Bronchial epithelial cell (primary cell): ENCODE measurements at regions not wholly inside any gene's neighbourhood (a gene's known extent, or its start where the extent isn't known, plus 50 kb on each side); places are given as distances from the start of the nearest gene placed in this dataset.

Experiments
- DNase-seq: peaks from one replicate; pipeline ENCODE4 v3.0.0-alpha.2; 2010; ENCODE audit warnings: low read depth
- FAIRE-seq: peaks from 2 replicates; lab custom pipeline; 2011; peaks lifted over from hg19 to GRCh38; lab: Jason Lieb, UNC
- H3K27me3 ChIP-seq: 2 replicates; pipeline ENCODE4 v1.5.1; 2011; ENCODE audit warnings: low read length; ENCODE audit not compliant: control insufficient read depth, insufficient read depth
- H3K36me3 ChIP-seq: 2 replicates; pipeline ENCODE4 v1.5.1; 2011; ENCODE audit warnings: low read length; ENCODE audit not compliant: control insufficient read depth, insufficient read depth
- H3K4me3 ChIP-seq: 2 replicates; pipeline ENCODE4 v1.5.1; 2011; ENCODE audit warnings: mild to moderate bottlenecking, low read depth, low read length, control low read depth
- TF ChIP-seq, protein P1 (sequence below): IDR thresholded peaks from 2 replicates; pipeline ENCODE4 v1.5.1; 2011; ENCODE audit warnings: mild to moderate bottlenecking, moderate library complexity, low read length, control low read depth, inconsistent platforms; ENCODE audit not compliant: insufficient read depth, severe bottlenecking

DNA sequence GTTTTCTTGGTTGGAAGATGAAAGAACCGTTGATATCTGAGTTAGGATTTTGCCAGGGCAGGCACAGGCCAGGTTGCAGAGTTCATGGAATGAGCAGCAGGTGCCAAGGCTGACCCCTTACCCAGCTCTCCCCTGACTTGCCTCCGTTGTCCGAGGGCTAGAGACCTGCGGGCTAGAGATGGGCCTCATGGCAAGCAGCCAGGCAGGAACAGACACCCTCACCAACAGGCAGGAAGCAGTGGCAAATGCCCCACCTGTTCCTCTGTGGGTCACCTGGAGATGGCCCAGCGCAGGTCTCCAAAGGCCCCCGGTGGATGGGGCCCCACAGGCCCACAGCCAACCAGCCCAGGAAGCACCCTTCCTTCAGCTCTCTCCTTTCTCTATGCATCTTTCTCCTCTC lies 186.7 kb upstream of the PMEPA1 start:
- DNase-seq (no peak), FAIRE-seq (no peak)
- H3K36me3 ChIP-seq, result no peaks in the 10 kb centered on the region
- peaks cover 17% of the 10 kb centered on the region for H3K27me3 ChIP-seq
- TF ChIP-seq, protein P1, sequence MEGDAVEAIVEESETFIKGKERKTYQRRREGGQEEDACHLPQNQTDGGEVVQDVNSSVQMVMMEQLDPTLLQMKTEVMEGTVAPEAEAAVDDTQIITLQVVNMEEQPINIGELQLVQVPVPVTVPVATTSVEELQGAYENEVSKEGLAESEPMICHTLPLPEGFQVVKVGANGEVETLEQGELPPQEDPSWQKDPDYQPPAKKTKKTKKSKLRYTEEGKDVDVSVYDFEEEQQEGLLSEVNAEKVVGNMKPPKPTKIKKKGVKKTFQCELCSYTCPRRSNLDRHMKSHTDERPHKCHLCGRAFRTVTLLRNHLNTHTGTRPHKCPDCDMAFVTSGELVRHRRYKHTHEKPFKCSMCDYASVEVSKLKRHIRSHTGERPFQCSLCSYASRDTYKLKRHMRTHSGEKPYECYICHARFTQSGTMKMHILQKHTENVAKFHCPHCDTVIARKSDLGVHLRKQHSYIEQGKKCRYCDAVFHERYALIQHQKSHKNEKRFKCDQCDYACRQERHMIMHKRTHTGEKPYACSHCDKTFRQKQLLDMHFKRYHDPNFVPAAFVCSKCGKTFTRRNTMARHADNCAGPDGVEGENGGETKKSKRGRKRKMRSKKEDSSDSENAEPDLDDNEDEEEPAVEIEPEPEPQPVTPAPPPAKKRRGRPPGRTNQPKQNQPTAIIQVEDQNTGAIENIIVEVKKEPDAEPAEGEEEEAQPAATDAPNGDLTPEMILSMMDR, result no peak
- H3K4me3 ChIP-seq, result no peak overlapping the region

DNA sequence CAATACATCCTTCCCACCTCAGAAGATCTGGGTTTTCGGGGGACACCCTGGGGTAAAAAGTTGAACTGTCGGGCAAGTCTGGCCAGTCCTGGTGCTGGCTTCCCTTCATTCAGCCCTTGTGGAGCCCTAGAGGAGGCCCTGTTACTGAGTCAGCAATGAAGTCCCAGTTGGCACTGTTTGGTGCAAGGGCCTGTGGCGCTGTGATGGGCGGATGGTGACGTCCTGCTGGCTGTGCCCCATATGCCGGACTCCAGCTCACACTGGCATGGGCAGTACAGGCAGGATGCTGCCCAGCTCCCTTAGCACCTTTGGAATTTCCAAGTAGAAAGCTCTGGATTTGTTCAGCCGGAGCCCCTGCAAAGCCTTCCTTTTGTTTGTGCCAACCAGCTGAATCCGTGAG lies 186.2 kb upstream of the PMEPA1 start:
- peaks cover 17% of the 10 kb centered on the region for H3K27me3 ChIP-seq

DNA sequence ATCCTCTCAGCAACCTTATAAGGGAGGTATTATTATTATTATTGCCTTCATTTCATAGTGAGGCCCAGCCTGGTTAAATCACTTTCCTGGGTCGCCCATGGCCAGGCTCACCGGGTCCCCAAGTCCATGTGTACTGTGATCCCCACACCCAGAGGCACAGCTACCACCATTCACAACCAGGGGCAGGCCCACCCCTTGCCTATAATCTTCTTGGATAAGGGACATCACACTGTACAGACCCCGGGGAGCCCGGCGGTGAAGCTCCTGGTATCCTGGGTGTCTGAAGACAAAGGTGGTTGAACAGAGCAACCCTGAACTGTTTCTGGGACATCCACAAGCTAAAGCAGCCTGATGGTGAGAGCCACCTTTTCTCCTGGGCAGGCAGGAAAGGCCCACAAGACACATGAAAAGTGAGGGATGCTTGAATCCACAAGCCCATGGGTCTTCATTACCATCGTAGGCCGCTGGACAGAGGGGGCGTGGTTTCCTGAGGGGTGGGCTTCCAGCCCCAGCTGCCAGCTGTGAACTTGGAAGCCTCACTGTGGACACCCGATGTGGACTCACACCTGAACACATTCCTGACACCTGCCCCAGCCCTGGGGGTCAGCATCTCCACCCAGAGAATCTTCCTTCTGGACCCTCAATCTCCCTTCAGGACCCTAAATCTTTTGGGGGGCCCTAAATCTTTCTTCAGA lies 185.5 kb upstream of the PMEPA1 start:
- peaks cover 14% of the 10 kb centered on the region for H3K27me3 ChIP-seq

More for the DNA sequence above, 186.2 kb upstream of the PMEPA1 start:
- TF ChIP-seq, protein P1, result no peak
- Histone ChIP-seq H3K4me3 (no peak overlapping the region), H3K36me3 (no peaks in the 10 kb centered on the region)
- FAIRE-seq, result no peak
- DNase-seq, result no peak

GRCh38 chr20:57894522-57894921 lies 184.7 kb upstream of the PMEPA1 start:
- no peak for FAIRE-seq

More for the DNA sequence above, 185.5 kb upstream of the PMEPA1 start:
- TF ChIP-seq, protein P1, result no peak
- no peak for DNase-seq
- Histone ChIP-seq H3K36me3 (no peaks in the 10 kb centered on the region), H3K4me3 (no peak overlapping the region)
- FAIRE-seq, result no peak

DNA sequence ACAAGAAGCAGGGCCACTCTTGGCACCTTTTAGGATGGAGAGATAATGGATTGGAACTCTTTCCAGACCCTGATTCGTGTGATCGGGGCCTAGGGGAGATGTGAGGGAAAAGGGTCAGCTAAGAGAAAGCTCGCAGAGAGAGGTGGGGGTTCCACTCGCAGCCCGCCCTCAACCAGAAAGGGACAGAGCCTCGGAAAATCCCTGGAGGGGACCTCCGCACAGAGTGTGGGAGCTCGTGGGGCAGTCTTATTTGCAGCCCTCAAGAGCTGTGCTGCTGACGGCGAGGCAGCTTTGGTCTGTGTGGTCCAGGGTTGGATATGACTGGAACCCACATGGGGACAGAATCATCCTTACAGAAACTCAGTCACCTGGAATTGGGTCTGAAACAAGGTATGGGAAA lies 184.3 kb upstream of the PMEPA1 start:
- TF ChIP-seq, protein P1, result no peak
- no peak for DNase-seq
- Histone ChIP-seq H3K4me3 (no peak overlapping the region), H3K27me3 (peaks cover 7% of the 10 kb centered on the region), H3K36me3 (no peaks in the 10 kb centered on the region)
- no peak for FAIRE-seq

More at GRCh38 chr20:57894522-57894921, 184.7 kb upstream of the PMEPA1 start:
- Histone ChIP-seq H3K4me3 (no peak overlapping the region), H3K27me3 (peaks cover 10% of the 10 kb centered on the region), H3K36me3 (no peaks in the 10 kb centered on the region)
- DNase-seq, result no peak
- TF ChIP-seq, protein P1, result no peak
